GM12872 (cell line): ENCODE measurements at regions not wholly inside any gene's neighbourhood (a gene's known extent, or its start where the extent isn't known, plus 50 kb on each side); places are given as distances from the start of the nearest gene placed in this dataset.

Experiments used
- TF ChIP-seq, protein P1 (sequence below): IDR thresholded peaks from 3 replicates; pipeline ENCODE4 v1.5.1; 2011; ENCODE audit warnings: low read depth, mild to moderate bottlenecking, low read length, moderate library complexity; ENCODE audit not compliant: insufficient read depth

DNA sequence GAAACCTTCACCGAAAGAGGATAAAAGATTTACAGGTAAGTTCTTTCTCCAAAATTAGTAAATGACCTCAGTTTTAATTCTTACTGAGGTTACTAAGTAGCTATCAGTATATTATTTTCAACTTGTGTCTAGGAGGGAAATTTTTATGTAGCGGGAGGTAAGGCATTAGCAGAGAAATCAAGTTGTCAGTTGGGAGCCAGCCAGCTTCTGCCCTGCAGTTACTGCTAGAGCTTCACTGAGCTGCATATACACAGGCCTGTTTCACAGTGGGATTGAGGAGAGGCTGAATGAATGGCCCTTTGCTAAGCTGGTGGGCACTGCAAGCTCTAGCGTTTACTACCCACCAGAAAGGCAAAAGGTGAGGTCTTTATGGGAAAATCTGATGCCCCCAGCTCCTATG lies 105.7 kb downstream of the ACAA2 start:
- TF ChIP-seq, protein P1, sequence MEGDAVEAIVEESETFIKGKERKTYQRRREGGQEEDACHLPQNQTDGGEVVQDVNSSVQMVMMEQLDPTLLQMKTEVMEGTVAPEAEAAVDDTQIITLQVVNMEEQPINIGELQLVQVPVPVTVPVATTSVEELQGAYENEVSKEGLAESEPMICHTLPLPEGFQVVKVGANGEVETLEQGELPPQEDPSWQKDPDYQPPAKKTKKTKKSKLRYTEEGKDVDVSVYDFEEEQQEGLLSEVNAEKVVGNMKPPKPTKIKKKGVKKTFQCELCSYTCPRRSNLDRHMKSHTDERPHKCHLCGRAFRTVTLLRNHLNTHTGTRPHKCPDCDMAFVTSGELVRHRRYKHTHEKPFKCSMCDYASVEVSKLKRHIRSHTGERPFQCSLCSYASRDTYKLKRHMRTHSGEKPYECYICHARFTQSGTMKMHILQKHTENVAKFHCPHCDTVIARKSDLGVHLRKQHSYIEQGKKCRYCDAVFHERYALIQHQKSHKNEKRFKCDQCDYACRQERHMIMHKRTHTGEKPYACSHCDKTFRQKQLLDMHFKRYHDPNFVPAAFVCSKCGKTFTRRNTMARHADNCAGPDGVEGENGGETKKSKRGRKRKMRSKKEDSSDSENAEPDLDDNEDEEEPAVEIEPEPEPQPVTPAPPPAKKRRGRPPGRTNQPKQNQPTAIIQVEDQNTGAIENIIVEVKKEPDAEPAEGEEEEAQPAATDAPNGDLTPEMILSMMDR: no peak

DNA sequence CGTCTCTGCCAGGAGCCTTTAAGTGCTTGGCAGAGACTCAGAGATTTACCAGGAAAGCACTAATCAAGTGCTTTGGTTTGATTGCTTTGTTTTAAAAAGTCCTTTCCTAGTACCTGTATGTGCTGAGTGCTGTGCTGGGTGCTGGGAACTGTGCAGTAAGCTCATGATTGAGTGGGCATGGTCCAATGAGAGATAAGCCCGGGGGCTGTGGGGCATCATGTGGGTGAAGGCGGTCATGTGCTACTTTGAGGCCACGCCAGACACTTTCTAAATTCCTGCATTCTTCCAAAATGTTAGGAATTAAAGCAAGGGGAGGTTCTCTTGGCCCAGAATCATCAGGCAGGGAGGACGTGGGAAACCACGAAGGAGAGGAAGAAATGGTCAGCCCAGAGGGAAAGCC lies 109.0 kb downstream of the ACAA2 start:
- TF ChIP-seq, protein P1: no peak

DNA sequence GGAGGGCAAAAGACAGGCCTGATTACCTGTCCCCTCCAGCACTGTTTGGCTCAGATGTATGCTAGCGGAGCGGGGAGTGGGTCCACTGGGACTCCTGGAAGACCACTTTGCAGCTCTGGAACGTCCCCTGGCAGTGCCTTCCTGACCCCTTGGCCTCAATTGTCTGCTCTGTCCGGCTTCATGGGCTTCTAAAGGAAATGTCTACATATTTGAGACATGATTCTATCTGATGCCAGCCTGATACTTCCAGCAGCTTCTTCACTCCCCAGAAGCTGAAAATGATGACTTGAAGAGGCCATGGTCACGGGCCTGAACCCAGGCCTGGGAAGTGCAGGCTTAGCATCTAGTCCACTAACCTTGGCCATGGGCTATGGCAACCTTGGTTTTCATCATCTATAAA lies 112.1 kb downstream of the ACAA2 start:
- TF ChIP-seq, protein P1: no peak

DNA sequence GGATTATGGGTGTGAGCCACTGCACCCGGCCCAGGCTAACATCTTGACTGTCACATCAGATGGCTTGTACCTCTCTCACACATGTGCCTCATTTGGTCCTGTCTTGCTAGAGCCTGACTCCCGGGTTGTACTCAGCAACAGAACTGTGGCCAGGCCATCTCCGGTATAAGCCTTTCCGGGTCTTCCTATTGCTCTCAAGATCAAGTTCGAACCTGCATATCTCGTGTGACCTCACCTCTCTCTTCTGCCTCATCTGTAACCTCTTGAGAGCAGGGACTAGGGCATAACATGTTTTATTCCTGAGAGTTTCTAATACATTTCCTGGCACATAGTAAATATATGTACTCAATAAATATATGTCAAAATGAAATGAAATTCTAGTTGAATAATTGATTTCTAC lies 114.0 kb downstream of the ACAA2 start:
- TF ChIP-seq, protein P1: no peak

DNA sequence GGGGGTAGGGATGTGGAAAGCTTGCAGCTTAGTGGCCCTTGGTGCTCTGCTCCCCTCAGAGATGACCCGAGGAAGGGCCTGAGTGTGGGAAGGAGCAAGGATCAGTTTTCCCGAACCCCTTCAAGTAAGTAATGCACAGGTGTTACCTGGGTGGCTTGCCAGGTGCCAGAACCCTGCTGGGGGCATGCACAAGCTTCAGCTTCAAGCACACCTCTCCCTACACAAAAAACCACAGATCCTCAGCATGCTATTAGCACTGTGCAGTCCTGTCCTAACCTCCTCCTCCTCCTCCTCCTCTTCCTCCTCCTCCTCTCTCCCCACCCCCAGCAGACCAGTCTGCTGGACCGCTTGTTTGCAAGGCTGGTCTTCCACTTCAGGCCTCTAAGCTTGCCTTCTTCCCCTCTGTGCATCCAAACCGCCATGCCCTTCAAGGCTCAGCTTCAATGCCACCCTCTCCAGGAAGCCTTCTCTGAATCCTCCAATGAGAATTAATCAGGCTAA lies 114.8 kb downstream of the ACAA2 start:
- TF ChIP-seq, protein P1: no peak

DNA sequence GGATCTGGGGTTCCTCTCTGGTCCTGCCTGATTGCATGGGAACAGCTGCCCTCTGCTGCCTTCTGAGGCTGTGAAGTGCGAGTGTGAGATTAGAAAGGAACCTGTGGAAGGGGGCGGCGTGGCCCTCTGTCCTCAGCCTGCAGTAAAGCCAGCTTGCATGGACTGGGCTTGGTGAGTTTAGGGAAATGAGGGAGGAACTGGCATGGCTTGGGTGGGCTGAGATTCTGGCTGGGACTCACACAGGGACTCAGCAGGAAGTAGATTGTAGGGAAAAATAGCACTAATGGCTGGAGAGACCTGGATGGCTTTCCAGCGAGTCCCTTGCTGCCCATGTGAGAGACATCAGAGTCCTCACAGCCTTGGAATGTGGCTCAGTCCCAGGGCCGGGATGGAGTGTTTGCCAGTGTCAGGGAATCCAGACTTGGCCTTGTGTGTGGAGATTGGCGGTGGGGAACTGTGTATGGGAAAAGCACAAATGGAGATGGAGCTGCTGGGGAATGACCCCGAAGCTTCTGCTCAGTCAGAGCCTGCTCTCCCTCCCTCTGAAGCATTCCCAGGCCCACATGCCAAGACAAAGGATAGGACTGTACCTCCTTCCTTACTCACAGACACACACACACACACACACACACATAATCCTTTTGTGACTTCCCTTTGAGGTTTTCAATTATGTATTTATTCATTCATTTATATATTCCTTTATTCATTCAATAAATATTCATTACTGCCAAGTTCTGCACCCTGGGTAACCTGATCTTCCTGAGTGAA lies 115.4 kb downstream of the ACAA2 start:
- TF ChIP-seq, protein P1: no peak

DNA sequence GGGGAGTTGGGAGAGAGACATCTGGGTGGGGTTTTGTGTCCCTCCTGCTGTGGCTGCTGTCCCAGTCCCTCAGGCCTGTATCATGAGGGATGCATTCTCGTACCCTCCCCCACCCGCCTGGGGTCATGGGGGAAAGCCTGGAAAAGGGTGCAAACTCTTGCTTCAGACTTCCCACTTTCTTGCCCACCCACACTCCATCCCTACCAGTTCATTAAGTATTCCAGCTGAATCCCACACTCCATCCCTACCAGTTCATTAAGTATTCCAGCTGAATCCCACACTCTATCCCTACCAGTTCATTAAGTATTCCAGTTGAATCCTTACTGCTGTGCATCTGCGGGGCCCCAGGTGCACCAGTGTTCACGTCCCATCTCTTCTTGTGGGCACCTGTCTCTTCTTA lies 116.3 kb downstream of the ACAA2 start:
- TF ChIP-seq, protein P1: no peak
